ENCODE measurements at regions not wholly inside any gene's neighbourhood (a gene's known extent, or its start where the extent isn't known, plus 50 kb on each side); places are given as distances from the start of the nearest gene placed in this dataset.

- no peak for TF ChIP-seq OSR1 (CRISPR knock-in tag; IDR thresholded peaks at IDR 0.05)
- TF ChIP-seq ZNF8 (CRISPR knock-in tag; IDR thresholded peaks at IDR 0.05), result no peak
- no peak for TF ChIP-seq CREB5 (CRISPR knock-in tag; IDR thresholded peaks at IDR 0.05; ENCODE audit: low read depth)
- no peak for TF ChIP-seq TSHZ2 (CRISPR knock-in tag; IDR thresholded peaks at IDR 0.05)
- TF ChIP-seq SNAI2 (CRISPR knock-in tag; IDR thresholded peaks at IDR 0.05), result no peak
- no peak for TF ChIP-seq TOX (CRISPR knock-in tag; IDR thresholded peaks at IDR 0.05; ENCODE audit: borderline replicate concordance)
- no peak for TF ChIP-seq ZNF565 (CRISPR knock-in tag; conservative IDR thresholded peaks at IDR 0.05; ENCODE audit: low read depth)
- TF ChIP-seq ZC3H10 (CRISPR knock-in tag; IDR thresholded peaks at IDR 0.05), result no peak
- TF ChIP-seq CSRNP3 (CRISPR knock-in tag; IDR thresholded peaks at IDR 0.05), result no peak
- no peak for TF ChIP-seq ARNTL (CRISPR knock-in tag; IDR thresholded peaks at IDR 0.05; ENCODE audit: borderline replicate concordance, low read depth)
- no peak for TF ChIP-seq ESRRG (CRISPR knock-in tag; IDR thresholded peaks at IDR 0.05)
- no peak for TF ChIP-seq GLIS3 (CRISPR knock-in tag; IDR thresholded peaks at IDR 0.05)
- no peak for TF ChIP-seq TCF4 (CRISPR knock-in tag; IDR thresholded peaks at IDR 0.05; ENCODE audit: borderline replicate concordance)
- TF ChIP-seq ZFP3 (CRISPR knock-in tag; IDR thresholded peaks at IDR 0.05), result no peak
- no peak for TF ChIP-seq PPARA (CRISPR knock-in tag; IDR thresholded peaks at IDR 0.05; ENCODE audit: borderline replicate concordance)
- TF ChIP-seq CSDC2 (CRISPR knock-in tag; IDR thresholded peaks at IDR 0.05), result no peak
- no peak for TF ChIP-seq POU6F1 (CRISPR knock-in tag; IDR thresholded peaks at IDR 0.05; ENCODE audit: borderline replicate concordance, low read depth)
- no peak for ATAC-seq
Measured at GRCh38 chr2:6264198-6264597, 572.0 kb downstream of the SOX11 start.

- TF ChIP-seq ARNTL (CRISPR knock-in tag; IDR thresholded peaks at IDR 0.05; ENCODE audit: borderline replicate concordance, low read depth) (no peak), OSR1 (CRISPR knock-in tag; IDR thresholded peaks at IDR 0.05) (no peak), TCF4 (CRISPR knock-in tag; IDR thresholded peaks at IDR 0.05; ENCODE audit: borderline replicate concordance) (no peak), ESRRG (CRISPR knock-in tag; IDR thresholded peaks at IDR 0.05) (no peak), ZNF8 (CRISPR knock-in tag; IDR thresholded peaks at IDR 0.05) (no peak), ZNF565 (CRISPR knock-in tag; conservative IDR thresholded peaks at IDR 0.05; ENCODE audit: low read depth) (no peak), POU6F1 (CRISPR knock-in tag; IDR thresholded peaks at IDR 0.05; ENCODE audit: borderline replicate concordance, low read depth) (no peak), TOX (CRISPR knock-in tag; IDR thresholded peaks at IDR 0.05; ENCODE audit: borderline replicate concordance) (no peak), CSRNP3 (CRISPR knock-in tag; IDR thresholded peaks at IDR 0.05) (no peak)
- no peak for ATAC-seq
Measured at GRCh38 chr2:6281524-6281923, 584.2 kb downstream of the CMPK2 start.

- TF ChIP-seq TSHZ2 (CRISPR knock-in tag; IDR thresholded peaks at IDR 0.05) (no peak), OSR1 (CRISPR knock-in tag; IDR thresholded peaks at IDR 0.05) (no peak), TOX (CRISPR knock-in tag; IDR thresholded peaks at IDR 0.05; ENCODE audit: borderline replicate concordance) (no peak)
- ATAC-seq, result no peak
Measured at GRCh38 chr2:6283259-6283658, 582.4 kb downstream of the CMPK2 start.

Data from SK-N-SH treated with all-trans-retinoic acid at 6 μM for 48 hours (cell line).